Fibroblast of peridontal ligament (primary cell): ENCODE measurements at regions not wholly inside any gene's neighbourhood (a gene's known extent, or its start where the extent isn't known, plus 50 kb on each side); places are given as distances from the start of the nearest gene placed in this dataset.
A peak's percentile ranks its signal among the peaks of the same experiment; 100 is the strongest.
"Not testable (repeated sequence)": the region's sequence is repeated elsewhere in the genome, so short reads cannot be mapped to it uniquely, and the experiment has no call there.

Experiments
- DNase-seq: peaks from one replicate; pipeline ENCODE4 v3.0.0-alpha.2; 2010; ENCODE audit errors: extremely low read depth

DNA sequence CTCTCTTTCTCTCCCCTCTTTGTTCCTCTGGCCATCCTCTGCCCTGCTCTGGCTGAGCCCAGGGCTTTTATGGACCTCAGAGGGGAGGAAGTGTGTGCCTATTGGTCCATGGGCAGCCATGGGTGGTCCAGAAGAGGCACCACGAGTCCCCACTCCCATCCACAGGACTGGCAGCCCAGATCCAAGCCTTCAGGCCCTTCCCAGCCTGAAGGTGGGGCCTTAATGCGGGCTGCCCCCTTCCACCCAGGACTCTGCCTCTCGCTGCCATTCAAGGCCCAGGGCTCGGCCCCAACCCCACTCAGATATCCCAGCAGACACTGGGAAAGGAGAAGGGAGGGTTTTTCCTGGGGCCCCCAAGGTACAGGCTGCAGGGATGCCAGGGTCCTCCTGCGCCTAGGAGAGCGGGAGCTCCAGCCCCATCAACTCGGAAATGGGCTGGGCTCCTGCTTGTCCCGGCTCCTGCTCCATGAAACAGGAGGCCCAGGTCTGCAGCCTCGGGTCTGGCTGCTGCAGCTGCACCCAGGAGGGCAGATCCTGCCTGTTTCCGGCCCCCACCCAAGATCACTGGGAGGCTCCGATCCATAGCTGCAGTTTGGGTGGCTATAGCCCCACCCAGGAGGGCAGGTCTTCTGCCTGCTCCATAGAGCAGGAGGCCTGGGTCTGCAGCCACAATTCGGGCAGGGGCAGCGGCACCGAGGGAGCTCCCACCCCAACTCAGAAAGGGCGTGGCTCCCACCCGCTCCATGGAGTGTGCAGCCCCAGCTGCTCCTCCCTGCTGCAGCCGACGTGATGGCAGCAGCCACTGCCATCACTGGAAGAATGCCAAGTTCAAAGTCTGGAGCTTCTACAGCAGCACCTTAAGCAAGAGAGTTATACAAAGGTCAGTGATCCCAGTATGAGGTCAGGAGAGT lies 116.6 kb upstream of the RBBP8 start:
- DNase-seq = no peak

DNA sequence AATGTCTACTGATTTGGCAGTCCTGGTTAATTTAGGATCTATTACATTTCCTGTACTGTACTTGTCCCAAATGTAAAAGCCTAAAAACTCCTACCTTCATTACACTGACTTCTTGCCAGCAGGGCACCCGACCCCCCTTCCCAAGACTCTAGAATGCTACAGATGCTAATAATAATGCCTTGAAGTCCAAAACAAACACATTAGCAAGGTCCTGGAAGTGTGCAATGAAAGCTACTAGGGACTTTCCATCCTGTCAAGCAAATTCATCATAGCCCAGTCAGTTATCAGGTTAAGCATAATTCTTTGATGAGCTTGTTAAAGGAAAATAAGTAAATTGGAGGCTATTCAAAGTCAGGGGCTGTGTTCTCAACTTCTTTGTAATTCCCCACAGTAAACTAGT lies 115.3 kb upstream of the RBBP8 start:
- no peak for DNase-seq

DNA sequence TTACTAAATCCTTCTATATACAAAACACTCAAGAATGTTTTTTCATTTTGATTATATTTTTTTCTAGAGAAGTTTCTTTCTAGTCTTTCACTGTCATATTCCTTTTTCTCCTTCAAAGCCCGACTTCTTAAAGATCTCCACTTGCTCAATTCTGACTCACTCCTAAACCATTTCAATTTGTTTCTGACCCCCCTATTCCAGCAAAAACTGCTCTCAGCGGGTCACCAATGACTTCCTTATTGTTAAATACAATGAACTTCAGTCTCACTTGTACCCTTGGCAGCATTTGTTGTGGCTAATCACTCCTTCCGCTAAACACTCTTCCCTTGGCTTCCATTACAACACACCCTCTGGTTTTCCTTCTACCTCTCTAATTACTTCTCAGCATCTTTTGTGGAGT lies 111.1 kb upstream of the RBBP8 start:
- peak; percentile 76 for DNase-seq

DNA sequence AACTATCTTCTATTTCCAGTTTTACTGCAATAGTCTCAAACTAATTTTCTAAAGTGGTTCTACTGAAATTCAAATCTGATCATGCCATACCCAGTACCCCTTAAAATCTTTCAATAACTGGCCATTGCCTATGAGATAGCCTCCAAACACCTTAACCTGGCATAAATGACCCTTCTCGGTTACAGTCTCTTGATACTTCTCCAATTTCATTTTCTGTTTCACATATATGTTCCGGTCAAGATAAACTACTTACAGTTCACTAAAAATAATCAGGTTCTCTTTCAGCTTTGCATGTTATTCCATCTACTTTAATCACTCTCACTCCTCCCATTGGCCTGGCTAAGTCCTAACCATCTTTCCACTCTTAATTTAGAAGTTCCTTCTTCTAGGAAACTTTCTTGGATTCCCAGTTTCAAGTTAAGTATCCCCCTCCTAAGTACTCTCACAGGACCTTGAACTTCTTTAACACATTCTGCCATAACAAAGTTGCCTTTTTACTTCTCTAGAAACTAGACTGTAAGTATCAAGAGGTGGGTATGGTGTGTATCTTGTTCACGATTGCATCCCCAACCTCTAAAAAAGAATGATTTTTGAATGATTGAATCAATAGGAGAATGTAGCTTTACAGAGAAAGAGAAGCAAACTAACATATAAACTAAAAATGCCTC lies 110.2 kb upstream of the RBBP8 start:
- DNase-seq = no peak

DNA sequence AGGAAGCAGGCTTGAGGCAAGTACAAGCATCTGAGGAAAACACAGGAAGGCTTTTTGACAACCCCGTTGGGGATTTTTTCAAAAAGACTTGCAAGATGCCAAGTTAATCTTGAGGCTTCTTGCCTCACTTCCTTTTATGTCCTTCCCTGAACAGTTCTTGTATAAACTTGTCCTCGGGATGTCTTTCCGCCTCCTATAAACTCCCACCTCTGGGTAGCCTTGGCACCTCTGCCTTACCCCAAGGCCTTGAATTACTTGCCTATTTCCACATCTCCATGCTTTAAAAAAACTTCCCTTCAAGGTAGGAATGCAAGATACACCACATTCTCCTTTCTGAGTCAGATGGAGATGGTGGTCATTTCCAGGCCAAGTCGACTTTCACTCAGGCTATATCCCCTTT lies 106.4 kb upstream of the RBBP8 start:
- no peak for DNase-seq

DNA sequence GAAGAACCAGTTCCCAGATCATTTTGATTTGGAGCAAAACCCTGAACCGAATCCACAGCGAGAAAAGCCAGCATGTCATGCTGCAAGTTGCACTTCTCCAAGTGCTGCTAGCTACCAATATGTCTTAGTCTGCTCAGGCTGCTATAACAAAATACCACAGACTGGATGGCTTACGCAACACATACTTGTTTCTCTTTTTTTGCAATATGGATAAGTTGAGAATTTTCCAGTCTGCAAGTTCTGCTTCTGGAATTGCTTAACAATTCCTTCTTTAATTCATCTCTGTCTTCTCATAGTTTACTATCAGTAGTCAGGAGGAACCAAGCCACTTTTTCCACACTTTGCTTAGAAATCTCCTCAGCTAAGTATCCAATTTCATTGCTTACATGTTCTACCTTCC lies 105.9 kb upstream of the RBBP8 start:
- peak; percentile 31 for DNase-seq

DNA sequence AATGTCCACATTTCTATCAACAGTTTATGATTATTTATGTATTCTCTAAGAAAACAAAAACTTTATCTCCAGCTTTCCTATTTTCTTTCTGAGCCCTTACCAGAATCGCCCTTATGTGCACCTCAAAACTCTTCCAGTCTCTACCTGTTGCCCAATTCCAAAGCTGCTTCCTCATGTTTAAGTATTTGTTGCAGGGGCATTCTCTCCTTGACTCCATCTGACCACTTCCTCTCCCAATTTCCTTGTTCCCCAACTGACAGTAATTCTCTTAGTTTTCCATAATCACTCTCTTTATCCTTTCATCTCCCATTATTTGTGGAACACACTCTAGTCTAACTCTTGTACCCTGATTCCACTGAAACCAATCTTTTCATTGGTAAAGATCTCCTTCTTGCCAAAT lies 105.4 kb upstream of the RBBP8 start:
- no peak for DNase-seq

DNA sequence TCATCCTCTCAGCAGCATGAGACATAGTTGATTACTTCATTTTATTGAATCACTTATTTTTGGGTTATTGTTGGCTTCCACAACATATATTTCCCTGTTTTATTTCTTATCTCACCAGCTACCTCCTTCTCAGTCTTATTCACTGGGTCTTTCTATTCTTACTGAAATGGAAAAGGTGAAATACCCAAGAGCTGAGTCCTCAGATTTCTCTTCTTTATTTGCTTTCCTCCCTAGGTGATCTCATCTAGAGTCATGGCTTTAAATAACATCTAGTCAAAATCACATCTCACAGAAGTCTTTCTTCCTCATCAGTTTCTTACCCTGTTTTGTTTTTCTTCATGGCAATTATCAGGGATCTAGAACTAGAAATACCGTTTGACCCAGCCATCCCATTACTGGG lies 105.0 kb upstream of the RBBP8 start:
- no peak for DNase-seq

DNA sequence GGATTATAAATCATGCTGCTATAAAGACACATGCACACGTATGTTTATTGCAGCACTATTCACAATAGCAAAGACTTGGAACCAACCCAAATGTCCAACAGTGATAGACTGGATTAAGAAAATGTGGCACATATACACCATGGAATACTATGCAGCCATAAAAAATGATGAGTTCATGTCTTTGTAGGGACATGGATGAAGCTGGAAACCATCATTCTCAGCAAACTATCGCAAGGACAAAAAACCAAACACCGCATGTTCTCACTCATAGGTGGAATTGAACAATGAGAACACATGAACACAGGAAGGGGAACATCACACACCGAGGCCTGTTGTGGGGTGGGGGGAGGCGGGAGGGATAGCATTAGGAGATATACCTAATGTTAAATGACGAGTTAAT lies 104.5 kb upstream of the RBBP8 start:
- not testable (repeated sequence) for DNase-seq

DNA sequence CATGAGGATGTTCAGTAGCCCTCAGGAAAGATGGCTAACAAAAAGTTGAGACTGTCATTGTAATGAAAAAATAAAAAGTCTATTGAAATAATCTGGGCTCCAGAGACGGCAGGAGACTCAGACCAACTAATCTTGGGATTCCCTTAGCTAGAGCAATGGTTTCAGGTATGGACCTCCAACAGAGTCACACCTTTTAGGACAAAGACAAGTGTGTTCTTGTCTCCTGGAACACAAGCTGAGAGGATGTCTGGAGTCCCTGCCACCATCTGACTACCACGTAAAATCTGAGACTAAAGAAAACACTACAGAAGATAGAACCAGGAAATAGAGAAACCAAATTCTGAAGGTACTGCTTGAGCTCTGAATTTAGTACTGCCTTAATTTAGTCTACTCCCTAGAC lies 103.3 kb upstream of the RBBP8 start:
- DNase-seq = no peak

DNA sequence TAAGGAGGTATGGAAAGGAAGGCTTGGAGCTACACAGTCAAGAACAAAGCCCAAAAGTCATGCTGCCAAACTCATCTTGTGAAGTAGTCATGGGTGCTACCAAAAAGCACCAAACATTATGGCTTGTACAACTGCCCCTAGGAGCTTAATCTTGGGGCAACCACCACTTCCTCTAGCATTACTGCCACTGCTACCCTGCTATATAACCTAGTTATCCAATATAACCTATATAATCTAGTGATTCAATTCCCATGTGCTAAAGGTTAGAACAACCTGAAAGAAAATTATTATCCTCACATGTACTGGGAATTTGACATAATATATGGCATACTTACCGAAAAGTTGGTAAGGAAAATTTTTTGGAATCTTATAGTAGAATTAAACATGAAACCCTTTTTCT lies 102.6 kb upstream of the RBBP8 start:
- DNase-seq = no peak

DNA sequence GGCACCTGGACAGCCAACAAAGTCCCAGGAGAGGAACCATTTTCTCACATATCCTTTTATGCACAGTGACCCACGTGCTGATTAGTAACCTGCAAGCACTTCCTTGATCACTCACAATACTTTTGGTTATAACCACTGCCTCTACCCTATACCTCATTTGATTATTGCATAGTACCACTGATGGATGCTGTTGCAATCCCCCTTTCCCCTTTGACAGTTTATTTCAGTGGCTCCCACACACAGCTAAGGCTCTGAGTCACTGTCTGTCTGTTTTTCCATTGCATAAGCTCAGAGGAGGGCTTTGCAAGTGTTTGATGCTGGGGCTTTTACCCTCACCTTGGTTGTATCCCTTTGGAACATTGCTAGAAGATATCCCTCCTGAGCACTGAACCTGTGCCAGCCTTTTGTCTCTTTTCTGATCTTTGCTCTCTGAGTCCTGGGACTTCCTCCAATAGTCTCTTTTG lies 101.7 kb upstream of the RBBP8 start:
- DNase-seq = peak; percentile 78

DNA sequence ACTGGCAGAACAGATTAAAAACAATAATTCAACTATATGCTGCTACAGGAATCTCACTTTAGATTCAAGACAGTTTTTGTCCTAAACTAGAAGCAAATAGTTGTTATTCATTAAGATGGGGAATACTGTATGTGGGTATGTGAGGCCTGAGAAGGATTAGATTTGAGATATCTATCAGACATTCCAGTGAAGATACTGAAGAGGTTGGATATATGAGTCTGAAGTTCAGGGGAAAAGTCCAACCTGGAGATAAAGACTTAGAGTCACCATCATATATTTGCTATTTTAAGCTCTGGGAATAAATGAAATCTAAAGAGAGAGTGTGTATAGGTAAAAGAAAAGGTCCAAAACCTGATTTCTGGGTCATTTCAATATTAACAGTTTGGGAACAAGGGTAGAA lies 96.2 kb upstream of the RBBP8 start:
- DNase-seq = no peak

DNA sequence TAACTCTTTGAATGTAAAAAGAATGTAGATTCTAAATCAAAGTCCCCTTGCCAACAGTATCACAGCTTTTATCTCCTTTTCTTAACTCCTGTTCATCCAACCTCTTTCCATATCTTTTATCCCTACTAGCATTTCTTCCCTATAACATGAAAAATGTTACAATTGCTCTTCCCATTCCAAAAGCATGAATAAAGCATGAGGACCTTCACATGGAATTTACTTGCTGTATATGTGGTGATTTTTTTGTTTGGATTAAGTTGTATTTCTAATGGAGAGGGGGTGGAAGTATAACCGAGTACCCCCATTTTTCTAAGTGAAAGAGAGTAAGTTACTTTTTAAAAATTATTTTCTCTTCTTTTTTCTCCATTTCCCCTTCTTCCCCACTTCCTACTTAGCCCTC lies 94.9 kb upstream of the RBBP8 start:
- DNase-seq = no peak

DNA sequence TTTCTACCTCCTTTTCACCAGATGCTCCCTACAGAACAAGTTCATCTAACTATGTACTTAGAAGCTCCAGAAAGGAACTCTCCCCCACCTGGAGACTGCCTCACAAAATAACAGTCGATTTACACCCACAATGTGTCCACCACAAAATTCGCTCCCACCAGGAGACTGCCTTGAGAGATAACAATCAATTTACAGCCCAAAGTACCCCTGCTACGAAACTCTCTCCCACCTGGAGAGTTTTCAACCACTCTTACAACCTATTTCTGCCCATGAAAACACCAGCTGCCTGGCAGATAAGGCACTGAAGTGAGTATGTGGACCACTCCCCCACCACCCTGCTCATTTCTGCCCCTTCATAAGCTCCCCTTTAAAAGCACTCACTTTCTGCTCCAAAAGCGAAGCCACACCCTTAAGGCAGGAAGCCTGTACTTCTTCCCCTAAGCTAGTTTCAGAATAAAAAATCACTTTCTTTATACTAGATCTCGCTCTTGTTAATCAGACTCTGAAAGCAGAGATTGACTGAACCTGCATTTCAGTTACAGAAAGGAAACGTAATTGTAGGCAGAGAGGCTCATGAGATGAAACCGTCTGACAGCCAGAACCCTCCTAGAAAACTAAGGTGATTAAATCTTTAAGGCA lies 94.4 kb upstream of the RBBP8 start:
- no peak for DNase-seq

DNA sequence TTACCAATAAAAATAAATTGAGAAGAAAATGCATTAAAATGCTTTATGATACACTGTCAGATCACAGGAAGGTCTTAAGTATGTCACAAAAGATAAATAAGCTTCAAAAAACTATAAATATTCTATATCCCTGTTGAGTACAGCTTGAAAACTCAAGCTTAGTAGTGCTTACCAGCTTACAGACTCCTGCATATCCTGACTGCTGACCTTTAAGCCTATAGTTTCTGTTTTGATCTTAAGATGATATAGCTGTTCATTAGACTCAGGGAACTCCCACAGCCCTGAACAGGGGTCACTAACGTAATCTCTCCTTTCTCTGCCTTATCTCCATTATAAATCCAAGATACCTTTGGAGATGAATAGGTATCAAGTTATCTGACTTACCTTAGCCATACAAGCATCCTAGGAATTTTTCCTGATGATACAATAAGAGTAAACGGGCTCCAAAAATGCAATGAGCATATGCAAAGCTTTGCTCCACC lies 93.7 kb upstream of the RBBP8 start:
- no peak for DNase-seq

DNA sequence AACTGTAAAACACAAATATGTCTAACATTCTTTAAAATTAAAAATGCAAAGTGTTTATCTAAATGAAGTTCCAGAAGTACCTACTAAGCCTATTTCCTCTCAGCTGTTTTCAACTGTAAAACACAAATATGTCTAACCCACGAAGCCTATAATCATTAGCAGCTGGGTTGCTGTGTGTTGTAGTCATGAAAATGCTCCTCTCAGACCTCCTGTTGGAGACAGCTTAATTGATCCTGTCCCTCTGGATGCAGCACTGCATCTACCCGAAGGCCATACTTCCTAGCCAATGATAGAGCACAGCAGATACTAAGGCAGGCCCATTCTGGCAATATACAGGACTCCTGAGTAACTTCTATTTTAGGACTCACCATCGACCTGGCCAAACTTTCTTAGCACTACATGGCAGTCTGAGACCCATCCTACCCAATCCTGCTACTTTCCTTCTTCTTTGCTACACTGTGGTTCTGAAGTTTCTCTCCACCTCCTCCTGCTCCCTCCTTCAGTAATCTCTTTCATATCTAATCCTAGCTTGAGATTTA lies 92.5 kb upstream of the RBBP8 start:
- peak; percentile 79 for DNase-seq

DNA sequence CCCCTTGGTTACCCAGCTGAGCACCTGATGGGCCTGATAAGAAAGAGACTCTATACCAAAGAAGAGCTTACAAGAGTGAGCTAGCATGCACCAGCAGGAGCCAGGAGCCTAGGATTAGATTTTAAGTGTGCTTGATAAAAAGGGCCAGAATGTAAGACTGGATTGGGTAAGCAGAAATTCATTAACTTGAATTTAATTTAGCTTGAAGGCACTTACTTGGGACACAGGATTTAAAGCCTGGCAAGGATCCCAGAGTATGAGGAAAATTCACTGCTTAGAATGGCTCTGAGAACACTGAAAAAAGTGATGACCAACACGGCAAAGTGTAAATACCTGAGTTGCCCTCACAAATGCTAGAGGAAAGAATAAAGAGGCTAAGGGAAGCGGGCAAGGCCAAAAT lies 91.3 kb upstream of the RBBP8 start:
- DNase-seq = peak; percentile 24

DNA sequence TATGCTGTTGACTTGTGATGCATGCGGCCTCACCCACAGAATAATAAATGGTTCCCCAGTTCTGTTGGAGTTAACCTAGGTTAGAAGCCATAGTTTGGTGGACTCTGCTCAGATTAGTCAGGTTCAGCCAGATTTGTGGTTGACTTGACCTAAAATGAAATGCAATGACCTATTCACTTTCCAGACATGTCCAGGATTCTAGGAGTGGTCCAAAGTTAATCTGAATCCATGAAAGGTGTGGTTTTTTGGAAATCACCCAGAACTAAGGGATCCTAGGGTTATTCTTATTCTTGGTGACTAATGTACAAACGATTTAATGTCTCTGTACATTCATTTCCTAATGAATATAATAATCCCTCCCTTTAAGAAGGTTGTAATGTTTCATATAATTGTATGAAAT lies 88.9 kb upstream of the RBBP8 start:
- DNase-seq = no peak

DNA sequence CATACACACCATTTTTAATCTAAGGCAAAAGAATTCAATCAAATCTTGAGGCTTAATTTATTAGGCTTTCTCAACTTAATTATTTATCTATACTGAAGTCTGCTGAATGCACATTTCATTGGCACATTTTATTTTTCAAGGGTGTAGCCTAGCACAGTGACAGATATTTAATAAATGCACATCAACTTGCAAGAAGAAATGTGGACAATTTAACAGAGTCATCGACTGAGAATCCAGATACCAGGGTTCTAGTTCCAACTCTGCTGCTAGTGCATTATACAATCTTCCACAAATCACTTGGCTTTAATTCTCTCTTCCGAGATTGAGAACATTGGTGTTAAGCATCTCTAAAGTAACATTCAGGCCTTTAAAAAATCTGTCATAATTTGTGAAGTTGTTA lies 88.5 kb upstream of the RBBP8 start:
- no peak for DNase-seq

DNA sequence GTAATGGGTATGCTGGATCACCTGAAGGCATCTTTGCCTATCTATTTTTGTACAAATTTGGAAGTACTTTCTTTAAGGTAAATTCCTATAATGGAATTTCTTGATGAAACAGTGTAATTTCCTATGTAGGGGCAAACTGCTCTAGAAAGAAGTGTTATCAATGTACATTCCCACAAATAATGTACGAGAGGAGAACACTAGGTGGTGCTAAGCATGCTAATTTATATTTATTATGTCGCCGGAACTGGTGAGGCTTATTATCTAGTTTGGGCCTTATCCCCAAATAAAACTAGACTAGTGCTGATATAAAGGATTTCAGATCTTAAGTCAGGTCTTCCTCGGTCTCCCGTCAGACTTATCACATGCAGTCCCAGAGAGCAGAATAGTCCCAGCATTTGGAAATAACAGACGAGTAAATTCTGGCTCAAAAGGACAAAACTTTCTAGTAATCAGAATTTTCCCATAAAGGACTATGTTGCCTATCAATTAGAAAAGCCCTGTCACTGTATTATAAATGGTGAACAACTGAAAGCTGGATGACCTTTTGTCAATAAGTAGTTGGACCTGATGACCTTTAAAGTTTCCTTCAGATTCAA lies 86.9 kb upstream of the RBBP8 start:
- DNase-seq = peak; percentile 49

DNA sequence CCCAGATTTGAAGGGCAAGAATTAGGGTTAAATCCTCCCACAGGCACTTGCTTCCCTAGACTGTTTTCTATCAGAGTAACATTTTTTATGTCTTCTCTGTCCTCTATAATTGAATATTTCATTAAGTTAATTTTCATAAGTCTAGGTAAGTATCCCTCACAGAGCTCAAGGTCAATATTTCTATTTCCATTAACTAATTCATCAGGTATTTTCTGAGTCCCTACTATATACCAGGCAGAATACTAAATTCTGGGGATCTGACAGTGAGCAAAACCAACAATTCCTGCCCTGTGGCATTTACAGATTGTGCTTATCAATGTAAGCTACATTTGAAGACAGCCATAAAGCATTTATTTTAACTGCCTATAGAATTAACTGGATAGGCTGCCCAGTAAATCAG lies 86.4 kb upstream of the RBBP8 start:
- DNase-seq = no peak
